ENCODE measurements at regions not wholly inside any gene's neighbourhood (a gene's known extent, or its start where the extent isn't known, plus 50 kb on each side); places are given as distances from the start of the nearest gene placed in this dataset.

DNA sequence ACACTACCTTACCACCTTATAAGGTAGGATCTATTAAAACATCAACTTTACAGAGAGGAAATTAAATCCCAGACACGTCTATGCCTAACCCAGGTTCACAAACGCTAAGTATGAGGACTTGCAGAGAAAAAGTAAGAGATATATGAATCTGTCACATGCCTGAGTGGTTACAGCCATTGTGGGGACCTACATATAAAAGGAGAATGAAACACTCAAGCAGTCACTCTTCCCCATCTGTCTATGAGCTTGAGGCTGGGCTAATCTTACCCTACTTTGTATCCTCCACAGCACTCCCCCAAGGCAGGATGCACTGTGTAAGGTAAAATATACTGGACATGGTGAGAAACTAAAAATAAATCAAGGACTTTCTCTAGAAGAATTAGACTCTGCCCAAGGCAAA lies 339.9 kb downstream of the HNRNPD start:
- no peak for TF ChIP-seq SIN3A (IDR thresholded peaks at IDR 0.05; ENCODE audit: borderline replicate concordance, insufficient read depth, low read depth, low read length)
- Histone ChIP-seq H3K9me3 (ENCODE audit: control insufficient read depth, insufficient read depth, low read depth, low read length) (no peaks in the 10 kb centered on the region), H3K4me1 (ENCODE audit: control insufficient read depth, insufficient read depth, low read length) (no peaks in the 10 kb centered on the region), H3K27me3 (ENCODE audit: control insufficient read depth, insufficient read depth, low read length) (no peaks in the 10 kb centered on the region), H3K36me3 (ENCODE audit: control insufficient read depth, insufficient read depth, low read length) (no peaks in the 10 kb centered on the region), H3K4me3 (ENCODE audit: low read depth in 2 of 2, low read length in 2 of 2) (no peak overlapping the region), H3K27ac (ENCODE audit: low read length) (no peak overlapping the region)
- BruUV-seq (replicated peaks), result no TSS peak
- ChIA-PET CTCF (no interaction called here), POLR2A (no interaction called here)
- ATAC-seq, result no peak
- no peak for DNase-seq (ENCODE audit: low read depth, low spot score)
- intact Hi-C loops (cut with micrococcal nuclease; ENCODE audit: unreplicated experiment), result no loop called here
- in situ Hi-C loops (cut with HindIII; ENCODE audit: low pct_unique_long_range_greater_than_20kb, low sequenced_read_pairs), result no loop called here

DNA sequence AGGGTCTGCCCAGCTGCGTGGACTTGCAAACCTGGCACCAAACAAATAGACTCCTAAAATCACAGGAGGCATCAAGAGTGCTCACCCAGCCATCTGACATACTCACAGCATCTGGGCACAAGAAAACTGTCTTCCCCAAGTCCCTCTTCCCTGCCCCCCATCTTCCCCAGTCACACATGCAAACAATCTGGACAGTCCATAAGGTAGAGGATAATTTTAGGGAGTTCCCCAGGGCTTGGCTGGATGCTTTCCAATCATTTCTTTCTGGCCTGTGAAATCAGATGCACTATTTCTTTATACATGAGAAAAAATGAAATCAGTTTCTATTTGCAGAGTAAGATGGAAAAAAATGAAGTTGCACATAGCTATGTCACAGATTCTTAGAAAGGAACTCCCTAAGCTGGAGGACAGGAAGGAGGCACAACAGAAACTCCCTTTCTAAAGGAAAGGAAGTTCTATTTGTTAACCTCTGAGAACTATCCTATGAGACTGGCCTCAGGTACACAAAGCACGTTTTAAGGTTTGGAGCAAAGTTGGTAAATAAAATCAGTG lies 342.3 kb downstream of the HNRNPD start:
- CTCF ChIA-PET, result no interaction called here
- Histone ChIP-seq H3K36me3 (ENCODE audit: control insufficient read depth, insufficient read depth, low read length) (no peaks in the 10 kb centered on the region), H3K9me3 (ENCODE audit: control insufficient read depth, insufficient read depth, low read depth, low read length) (no peaks in the 10 kb centered on the region), H3K27ac (ENCODE audit: low read length) (no peak overlapping the region), H3K27me3 (ENCODE audit: control insufficient read depth, insufficient read depth, low read length) (no peaks in the 10 kb centered on the region), H3K4me1 (ENCODE audit: control insufficient read depth, insufficient read depth, low read length) (no peaks in the 10 kb centered on the region), H3K4me3 (ENCODE audit: low read depth in 2 of 2, low read length in 2 of 2) (no peak overlapping the region)
- TF ChIP-seq, protein P1, sequence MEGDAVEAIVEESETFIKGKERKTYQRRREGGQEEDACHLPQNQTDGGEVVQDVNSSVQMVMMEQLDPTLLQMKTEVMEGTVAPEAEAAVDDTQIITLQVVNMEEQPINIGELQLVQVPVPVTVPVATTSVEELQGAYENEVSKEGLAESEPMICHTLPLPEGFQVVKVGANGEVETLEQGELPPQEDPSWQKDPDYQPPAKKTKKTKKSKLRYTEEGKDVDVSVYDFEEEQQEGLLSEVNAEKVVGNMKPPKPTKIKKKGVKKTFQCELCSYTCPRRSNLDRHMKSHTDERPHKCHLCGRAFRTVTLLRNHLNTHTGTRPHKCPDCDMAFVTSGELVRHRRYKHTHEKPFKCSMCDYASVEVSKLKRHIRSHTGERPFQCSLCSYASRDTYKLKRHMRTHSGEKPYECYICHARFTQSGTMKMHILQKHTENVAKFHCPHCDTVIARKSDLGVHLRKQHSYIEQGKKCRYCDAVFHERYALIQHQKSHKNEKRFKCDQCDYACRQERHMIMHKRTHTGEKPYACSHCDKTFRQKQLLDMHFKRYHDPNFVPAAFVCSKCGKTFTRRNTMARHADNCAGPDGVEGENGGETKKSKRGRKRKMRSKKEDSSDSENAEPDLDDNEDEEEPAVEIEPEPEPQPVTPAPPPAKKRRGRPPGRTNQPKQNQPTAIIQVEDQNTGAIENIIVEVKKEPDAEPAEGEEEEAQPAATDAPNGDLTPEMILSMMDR (IDR thresholded peaks at IDR 0.05), result no peak
- TF ChIP-seq SIN3A (IDR thresholded peaks at IDR 0.05; ENCODE audit: borderline replicate concordance, insufficient read depth, low read depth, low read length), result no peak
- TF ChIP-seq, protein P2, sequence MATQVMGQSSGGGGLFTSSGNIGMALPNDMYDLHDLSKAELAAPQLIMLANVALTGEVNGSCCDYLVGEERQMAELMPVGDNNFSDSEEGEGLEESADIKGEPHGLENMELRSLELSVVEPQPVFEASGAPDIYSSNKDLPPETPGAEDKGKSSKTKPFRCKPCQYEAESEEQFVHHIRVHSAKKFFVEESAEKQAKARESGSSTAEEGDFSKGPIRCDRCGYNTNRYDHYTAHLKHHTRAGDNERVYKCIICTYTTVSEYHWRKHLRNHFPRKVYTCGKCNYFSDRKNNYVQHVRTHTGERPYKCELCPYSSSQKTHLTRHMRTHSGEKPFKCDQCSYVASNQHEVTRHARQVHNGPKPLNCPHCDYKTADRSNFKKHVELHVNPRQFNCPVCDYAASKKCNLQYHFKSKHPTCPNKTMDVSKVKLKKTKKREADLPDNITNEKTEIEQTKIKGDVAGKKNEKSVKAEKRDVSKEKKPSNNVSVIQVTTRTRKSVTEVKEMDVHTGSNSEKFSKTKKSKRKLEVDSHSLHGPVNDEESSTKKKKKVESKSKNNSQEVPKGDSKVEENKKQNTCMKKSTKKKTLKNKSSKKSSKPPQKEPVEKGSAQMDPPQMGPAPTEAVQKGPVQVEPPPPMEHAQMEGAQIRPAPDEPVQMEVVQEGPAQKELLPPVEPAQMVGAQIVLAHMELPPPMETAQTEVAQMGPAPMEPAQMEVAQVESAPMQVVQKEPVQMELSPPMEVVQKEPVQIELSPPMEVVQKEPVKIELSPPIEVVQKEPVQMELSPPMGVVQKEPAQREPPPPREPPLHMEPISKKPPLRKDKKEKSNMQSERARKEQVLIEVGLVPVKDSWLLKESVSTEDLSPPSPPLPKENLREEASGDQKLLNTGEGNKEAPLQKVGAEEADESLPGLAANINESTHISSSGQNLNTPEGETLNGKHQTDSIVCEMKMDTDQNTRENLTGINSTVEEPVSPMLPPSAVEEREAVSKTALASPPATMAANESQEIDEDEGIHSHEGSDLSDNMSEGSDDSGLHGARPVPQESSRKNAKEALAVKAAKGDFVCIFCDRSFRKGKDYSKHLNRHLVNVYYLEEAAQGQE (IDR thresholded peaks at IDR 0.05; ENCODE audit: insufficient read depth in 1 of 2, low read depth in 2 of 2, low read length in 1 of 2), result no peak
- no peak for TF ChIP-seq POLR2AphosphoS5 (IDR thresholded peaks at IDR 0.05; ENCODE audit: low read depth, low read length)
- no peak for TF ChIP-seq TCF7L2 (IDR thresholded peaks at IDR 0.05; ENCODE audit: low read depth, low read length)
- DNase-seq (ENCODE audit: low read depth, low spot score), result no peak
- intact Hi-C loops (cut with micrococcal nuclease; ENCODE audit: unreplicated experiment) (no loop called here), in situ Hi-C loops (cut with HindIII; ENCODE audit: low pct_unique_long_range_greater_than_20kb, low sequenced_read_pairs) (no loop called here)
- BruUV-seq (replicated peaks), result no TSS peak
- no peak for ATAC-seq
- POLR2A ChIA-PET, result no interaction called here

DNA sequence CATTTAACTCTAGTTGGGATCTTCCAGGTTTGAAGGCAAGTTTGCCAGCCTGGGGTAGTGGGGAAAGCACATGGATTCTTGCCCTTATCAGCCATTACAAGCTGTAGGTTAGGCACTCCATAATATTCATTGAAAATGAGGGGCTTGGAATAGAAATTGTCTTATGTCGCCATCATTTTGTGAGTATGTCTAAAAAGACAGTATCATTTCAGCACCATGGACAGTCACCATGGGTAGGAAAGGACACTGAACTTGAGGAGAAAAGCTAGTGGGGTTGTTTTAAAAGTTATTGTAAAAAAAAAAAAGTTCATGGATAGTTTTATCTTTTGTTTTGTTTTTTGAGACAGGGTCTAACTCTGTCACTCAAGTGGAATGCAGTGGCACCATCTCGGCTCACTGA lies 356.1 kb downstream of the HNRNPD start:
- in situ Hi-C loops (cut with HindIII; ENCODE audit: low pct_unique_long_range_greater_than_20kb, low sequenced_read_pairs), result no loop called here
- Histone ChIP-seq H3K27me3 (ENCODE audit: control insufficient read depth, insufficient read depth, low read length) (no peaks in the 10 kb centered on the region), H3K4me1 (ENCODE audit: control insufficient read depth, insufficient read depth, low read length) (no peaks in the 10 kb centered on the region), H3K27ac (ENCODE audit: low read length) (no peak overlapping the region), H3K9me3 (ENCODE audit: control insufficient read depth, insufficient read depth, low read depth, low read length) (no peaks in the 10 kb centered on the region), H3K36me3 (ENCODE audit: control insufficient read depth, insufficient read depth, low read length) (no peaks in the 10 kb centered on the region), H3K4me3 (ENCODE audit: low read depth in 2 of 2, low read length in 2 of 2) (no peak overlapping the region)
- TF ChIP-seq TCF7L2 (IDR thresholded peaks at IDR 0.05; ENCODE audit: low read depth, low read length) (no peak), POLR2AphosphoS5 (IDR thresholded peaks at IDR 0.05; ENCODE audit: low read depth, low read length) (no peak), SIN3A (IDR thresholded peaks at IDR 0.05; ENCODE audit: borderline replicate concordance, insufficient read depth, low read depth, low read length) (no peak)
- TF ChIP-seq, protein P2 (IDR thresholded peaks at IDR 0.05; ENCODE audit: insufficient read depth in 1 of 2, low read depth in 2 of 2, low read length in 1 of 2), result peak; percentile 69 to 80; a peak in 3 of 4 replicates
- TF ChIP-seq, protein P1 (IDR thresholded peaks at IDR 0.05), result no peak
- POLR2A ChIA-PET, result no interaction called here
- ATAC-seq, result no peak
- no peak for DNase-seq (ENCODE audit: low read depth, low spot score)
- BruUV-seq (replicated peaks), result no TSS peak
- CTCF ChIA-PET, result no interaction called here
- intact Hi-C loops (cut with micrococcal nuclease; ENCODE audit: unreplicated experiment), result no loop called here

Data from Panc1 (cell line).